ENCODE measurements at regions not wholly inside any gene's neighbourhood (a gene's known extent, or its start where the extent isn't known, plus 50 kb on each side); places are given as distances from the start of the nearest gene placed in this dataset.
A peak's percentile ranks its signal among the peaks of the same experiment; 100 is the strongest.

- DNase-seq = no peak
Measured at GRCh38 chrX:39819921-39820849, 277.6 kb downstream of the BCOR start.

- DNase-seq = peak; percentile 27
Measured at GRCh38 chrX:39820938-39821708, 276.6 kb downstream of the BCOR start.

GRCh38 chrX:39821709-39822095, 276.1 kb downstream of the BCOR start:
- no peak for DNase-seq

- DNase-seq = no peak
Measured at GRCh38 chrX:39822133-39822748, 275.5 kb downstream of the BCOR start.

- DNase-seq = no peak
Measured at GRCh38 chrX:39823424-39823823, 274.3 kb downstream of the BCOR start.

GRCh38 chrX:39823854-39824253, 273.9 kb downstream of the BCOR start:
- no peak for DNase-seq

- DNase-seq = no peak
Measured at GRCh38 chrX:39826813-39827543, 270.8 kb downstream of the BCOR start.

- DNase-seq = no peak
Measured at GRCh38 chrX:39827951-39828350, 269.8 kb downstream of the BCOR start.

GRCh38 chrX:39828971-39829370, 268.8 kb downstream of the BCOR start:
- no peak for DNase-seq

- DNase-seq = no peak
Measured at GRCh38 chrX:39829965-39830364, 267.8 kb downstream of the BCOR start.

- no peak for DNase-seq
Measured at GRCh38 chrX:39830414-39830813, 267.3 kb downstream of the BCOR start.

- DNase-seq = no peak
Measured at GRCh38 chrX:39832211-39832610, 265.5 kb downstream of the BCOR start.

- no peak for DNase-seq
Measured at GRCh38 chrX:39834600-39834999, 263.2 kb downstream of the BCOR start.

- no peak for DNase-seq
Measured at GRCh38 chrX:39835241-39835640, 262.5 kb downstream of the BCOR start.

- DNase-seq = no peak
Measured at GRCh38 chrX:39835776-39836175, 262.0 kb downstream of the BCOR start.

- no peak for DNase-seq
Measured at GRCh38 chrX:39836802-39837420, 260.8 kb downstream of the BCOR start.

- no peak for DNase-seq
Measured at GRCh38 chrX:39837688-39838087, 260.1 kb downstream of the BCOR start.

- no peak for DNase-seq
Measured at GRCh38 chrX:39839371-39839770, 258.4 kb downstream of the BCOR start.

- DNase-seq = no peak
Measured at GRCh38 chrX:39840133-39840532, 257.6 kb downstream of the BCOR start.

- no peak for DNase-seq
Measured at GRCh38 chrX:39840581-39841093, 257.1 kb downstream of the BCOR start.

GRCh38 chrX:39841604-39842003, 256.2 kb downstream of the BCOR start:
- no peak for DNase-seq
